ENCODE measurements at regions not wholly inside any gene's neighbourhood (a gene's known extent, or its start where the extent isn't known, plus 50 kb on each side); places are given as distances from the start of the nearest gene placed in this dataset.

DNA sequence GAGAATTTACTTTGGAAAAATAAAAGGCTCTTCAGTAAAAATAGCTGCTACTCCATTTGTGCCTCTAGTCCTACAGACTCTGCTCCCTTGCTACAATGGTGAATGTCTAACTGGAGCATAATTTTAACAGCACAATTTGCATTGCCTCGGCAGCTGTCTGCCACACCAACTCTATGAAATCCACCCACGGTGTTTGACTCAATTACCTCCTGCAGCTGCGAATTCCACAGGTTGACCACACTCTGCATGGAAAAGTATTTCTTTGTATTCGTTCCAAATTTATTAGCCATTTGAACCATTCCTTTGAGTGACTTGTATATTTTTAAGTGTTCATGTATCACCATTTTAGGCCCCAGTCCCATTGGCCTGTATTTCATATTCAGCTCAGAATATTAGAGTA lies 182.1 kb upstream of the CCDC68 start:
- TF ChIP-seq, protein P1, sequence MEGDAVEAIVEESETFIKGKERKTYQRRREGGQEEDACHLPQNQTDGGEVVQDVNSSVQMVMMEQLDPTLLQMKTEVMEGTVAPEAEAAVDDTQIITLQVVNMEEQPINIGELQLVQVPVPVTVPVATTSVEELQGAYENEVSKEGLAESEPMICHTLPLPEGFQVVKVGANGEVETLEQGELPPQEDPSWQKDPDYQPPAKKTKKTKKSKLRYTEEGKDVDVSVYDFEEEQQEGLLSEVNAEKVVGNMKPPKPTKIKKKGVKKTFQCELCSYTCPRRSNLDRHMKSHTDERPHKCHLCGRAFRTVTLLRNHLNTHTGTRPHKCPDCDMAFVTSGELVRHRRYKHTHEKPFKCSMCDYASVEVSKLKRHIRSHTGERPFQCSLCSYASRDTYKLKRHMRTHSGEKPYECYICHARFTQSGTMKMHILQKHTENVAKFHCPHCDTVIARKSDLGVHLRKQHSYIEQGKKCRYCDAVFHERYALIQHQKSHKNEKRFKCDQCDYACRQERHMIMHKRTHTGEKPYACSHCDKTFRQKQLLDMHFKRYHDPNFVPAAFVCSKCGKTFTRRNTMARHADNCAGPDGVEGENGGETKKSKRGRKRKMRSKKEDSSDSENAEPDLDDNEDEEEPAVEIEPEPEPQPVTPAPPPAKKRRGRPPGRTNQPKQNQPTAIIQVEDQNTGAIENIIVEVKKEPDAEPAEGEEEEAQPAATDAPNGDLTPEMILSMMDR (IDR thresholded peaks at IDR 0.05), result no peak
- TF ChIP-seq POLR2A (IDR thresholded peaks at IDR 0.05), result no peak

Data from body of pancreas (tissue), 4 donors.